ENCODE measurements at regions not wholly inside any gene's neighbourhood (a gene's known extent, or its start where the extent isn't known, plus 50 kb on each side); places are given as distances from the start of the nearest gene placed in this dataset.

- TF ChIP-seq, protein P1, sequence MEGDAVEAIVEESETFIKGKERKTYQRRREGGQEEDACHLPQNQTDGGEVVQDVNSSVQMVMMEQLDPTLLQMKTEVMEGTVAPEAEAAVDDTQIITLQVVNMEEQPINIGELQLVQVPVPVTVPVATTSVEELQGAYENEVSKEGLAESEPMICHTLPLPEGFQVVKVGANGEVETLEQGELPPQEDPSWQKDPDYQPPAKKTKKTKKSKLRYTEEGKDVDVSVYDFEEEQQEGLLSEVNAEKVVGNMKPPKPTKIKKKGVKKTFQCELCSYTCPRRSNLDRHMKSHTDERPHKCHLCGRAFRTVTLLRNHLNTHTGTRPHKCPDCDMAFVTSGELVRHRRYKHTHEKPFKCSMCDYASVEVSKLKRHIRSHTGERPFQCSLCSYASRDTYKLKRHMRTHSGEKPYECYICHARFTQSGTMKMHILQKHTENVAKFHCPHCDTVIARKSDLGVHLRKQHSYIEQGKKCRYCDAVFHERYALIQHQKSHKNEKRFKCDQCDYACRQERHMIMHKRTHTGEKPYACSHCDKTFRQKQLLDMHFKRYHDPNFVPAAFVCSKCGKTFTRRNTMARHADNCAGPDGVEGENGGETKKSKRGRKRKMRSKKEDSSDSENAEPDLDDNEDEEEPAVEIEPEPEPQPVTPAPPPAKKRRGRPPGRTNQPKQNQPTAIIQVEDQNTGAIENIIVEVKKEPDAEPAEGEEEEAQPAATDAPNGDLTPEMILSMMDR (IDR thresholded peaks at IDR 0.05; ENCODE audit: low read depth, low read length) = no peak
- TF ChIP-seq EZH2phosphoT487 (IDR thresholded peaks at IDR 0.05; ENCODE audit: low read depth) = no peak
These were observed 306.5 kb upstream of the MAP3K7 start for GRCh38 chr6:90893400-90893799.

Data from OCI-LY3 (cell line).